HG03060 (cell line): ENCODE measurements at regions not wholly inside any gene's neighbourhood (a gene's known extent, or its start where the extent isn't known, plus 50 kb on each side); places are given as distances from the start of the nearest gene placed in this dataset.

Experiments used
- ATAC-seq: cut with Tn5 transposase; IDR thresholded peaks from one replicate; pipeline ENCODE4 v1.9.1; 2021; ENCODE audit warnings: low read depth, moderate number of reproducible peaks; ENCODE audit not compliant: unreplicated experiment

DNA sequence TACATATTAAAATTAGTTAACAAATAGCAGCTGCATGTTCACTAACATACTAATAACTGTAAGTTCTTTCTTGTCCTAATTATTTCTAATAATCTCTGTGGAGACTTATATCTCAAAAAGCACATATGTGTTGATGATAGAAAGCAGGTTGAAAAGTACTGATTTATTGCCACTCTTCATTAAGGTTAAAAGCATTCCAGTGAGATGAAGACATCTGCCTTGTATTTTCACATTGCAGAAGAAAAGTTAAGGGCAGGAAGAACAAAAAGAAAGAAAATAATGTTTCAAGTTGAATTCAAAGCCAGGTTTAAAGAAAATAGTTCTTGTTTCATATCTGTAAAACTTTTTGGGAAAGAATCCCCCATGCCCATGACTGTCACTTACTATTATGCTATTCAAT lies 429.9 kb downstream of the MTX2 start:
- no peak for ATAC-seq

DNA sequence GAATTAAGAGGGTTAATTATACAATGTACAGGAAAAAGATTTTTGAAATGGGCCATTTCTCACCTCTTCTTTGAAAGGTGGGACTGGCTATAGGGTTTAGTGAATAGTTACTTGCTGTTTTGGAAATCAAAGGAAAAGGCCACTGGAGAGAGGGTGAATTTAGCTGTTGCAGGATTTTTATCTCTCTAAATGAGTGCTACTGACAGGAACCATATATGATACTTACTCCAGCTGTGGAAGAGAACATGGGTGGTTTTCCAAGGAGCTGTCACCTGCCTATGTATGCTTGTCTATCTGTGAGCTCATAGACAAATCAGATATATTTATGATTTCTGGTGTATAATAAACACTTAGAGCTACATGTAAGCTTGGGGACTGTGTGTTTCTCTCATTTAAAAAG lies 430.4 kb downstream of the MTX2 start:
- no peak for ATAC-seq

DNA sequence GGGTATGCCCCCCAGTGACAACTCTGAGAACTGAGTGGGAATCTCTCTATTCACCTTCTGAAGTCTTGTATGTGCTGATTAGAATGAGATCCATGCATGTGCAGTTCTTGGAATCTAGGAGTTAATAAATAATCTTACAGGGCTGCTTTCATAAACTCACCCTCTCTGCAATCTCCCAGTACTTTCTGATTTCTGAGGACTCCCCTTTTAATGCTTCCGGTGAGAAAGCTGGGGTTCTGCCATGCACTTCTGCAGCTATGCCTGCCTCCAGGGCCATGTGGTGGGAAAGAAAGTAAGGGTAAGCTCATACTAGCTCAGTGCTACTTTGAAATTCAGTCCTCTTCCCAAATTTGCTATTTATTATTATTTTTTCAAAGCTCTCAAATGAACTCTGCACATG lies 432.9 kb downstream of the MTX2 start:
- ATAC-seq: no peak

DNA sequence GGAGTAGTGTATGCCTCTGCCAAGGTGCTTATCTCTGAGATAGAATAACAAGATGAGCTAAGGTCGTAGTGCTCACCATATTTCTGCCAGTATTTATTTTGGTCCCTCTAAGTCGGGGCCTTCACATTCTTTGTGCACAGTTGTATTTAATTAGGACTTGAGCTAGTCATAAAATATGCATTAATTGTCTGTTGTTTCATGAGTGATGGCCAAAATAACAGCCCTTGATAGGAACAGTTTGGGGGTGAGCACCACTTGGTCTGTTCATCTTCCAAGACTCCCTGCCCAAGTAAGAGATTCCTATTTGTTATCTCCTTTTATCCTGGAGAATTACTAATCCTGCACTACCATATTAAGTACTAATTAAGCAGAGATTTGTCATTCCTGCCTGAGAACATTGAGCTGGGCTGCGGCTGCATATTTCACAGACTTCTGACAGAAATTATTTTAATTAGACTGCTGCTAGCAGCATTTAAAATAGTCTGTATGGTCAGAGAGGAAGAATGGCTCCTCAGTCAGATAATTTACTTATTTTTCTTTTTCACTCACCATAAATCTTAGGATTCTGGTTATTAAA lies 435.1 kb downstream of the MTX2 start:
- ATAC-seq: no peak

DNA sequence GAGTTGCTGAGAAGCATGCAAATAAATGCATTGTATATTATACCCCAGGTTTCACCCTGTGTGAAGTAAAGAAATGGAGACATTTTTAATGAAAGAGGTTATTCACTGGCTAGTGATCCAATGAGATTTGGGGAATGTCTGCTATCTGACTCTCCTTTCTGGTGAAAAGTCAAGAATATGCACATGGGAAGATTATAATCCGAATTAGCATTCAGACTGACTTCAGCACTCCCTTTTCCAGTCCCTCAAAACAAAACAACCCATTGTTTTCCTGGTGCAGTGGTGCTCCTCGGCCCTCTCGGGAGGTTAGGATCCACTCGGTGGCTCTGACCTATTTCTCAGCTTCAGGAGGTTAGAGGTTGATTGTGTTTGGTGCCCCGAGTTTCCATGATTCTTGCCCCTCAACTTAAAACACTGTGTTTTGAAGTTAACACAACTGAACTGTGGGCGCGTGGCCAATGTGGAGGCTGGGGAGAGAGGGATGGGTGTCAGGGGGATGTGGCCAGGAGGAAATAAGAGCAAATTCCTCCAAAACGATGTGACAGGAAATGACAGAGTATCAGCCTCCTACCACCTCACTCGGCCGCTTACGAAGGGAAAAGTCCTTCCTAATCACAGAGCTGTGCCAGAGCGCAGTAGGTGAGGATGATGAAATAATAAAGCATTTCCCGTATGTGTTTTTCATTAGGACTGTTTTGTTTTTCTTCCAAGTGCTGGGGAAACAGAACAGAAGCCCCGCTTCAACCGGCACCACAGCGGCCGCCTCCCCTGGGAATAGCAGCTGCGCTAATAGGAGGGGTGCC lies 440.1 kb downstream of the MTX2 start:
- ATAC-seq: no peak

DNA sequence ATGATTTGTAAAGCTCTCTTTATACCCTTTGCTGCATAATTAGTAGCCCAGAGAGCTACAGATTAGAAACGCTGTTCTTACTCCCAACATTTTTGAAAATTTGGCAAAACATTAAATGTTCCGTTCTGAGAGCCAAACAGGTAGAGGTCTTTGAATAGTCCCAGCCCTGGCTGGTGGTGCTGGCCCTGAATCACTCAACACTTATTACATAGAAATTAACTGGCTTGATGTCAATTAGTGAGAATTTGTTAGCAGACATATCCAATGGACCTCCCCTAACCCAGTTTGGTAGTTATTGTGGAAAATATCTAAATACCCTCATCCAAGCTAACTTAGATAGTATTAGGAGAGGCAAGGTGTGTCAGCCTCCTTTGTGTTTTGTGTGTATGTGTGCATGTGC lies 440.7 kb downstream of the MTX2 start:
- ATAC-seq: no peak

DNA sequence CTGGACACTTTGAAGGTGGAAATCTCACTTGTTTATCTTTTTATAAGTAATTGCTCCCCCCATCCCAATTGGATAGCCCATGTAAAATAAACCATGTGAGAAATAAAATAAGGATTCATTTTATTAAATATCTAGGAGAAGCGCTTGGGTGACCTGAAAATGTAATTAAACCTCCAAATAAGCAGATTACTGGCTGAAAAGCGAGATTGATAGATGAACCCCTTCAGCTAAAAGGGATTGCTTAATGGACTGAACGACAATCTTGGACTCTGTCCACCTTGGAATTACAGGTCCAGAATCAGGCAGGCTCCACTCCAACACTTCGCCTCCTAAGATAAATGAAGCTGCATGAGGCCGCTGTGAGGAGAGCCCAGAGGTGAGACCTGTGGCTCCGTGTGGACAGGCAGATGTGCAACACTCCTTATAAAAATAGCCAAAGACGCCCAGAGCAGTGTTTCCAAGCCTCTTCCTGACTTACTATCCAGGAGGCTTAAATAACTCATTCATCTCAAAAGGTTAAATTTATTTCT lies 441.5 kb downstream of the MTX2 start:
- no peak for ATAC-seq

DNA sequence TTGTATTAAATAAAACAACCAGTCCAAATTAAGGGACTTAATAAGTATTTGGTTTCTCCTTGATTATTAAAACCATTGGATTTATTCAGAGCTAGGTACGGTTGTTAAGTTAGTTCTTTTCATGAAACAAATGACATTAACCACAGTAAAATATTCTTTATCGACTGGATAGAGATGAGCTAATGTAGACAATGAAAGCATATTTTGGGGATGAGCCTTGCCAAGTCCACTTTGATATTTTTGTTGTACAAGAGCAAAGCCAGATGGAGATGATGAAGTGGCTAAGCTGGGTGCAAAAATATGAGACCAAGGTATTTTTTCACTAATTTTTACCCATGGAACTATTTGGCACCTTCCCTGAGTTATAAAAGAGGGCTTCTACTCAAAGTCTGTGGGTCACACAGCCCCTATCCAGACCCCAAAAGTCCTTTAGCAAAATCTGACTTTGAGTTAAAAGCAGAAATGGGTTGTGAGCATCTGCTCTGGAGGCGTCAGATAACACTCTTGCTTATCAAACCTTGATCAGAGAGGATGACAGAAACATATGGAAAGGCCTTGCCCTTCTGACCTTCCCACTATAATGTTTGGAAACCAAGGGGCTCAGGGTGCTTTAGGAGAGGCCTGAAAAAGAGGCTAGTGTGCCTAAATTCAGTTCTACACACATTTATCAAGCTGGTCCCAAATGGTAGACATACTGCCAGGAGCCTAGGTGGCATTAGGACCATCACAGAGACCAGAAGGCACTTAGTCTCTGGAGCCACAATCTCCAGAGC lies 456.8 kb downstream of the MTX2 start:
- ATAC-seq: no peak

DNA sequence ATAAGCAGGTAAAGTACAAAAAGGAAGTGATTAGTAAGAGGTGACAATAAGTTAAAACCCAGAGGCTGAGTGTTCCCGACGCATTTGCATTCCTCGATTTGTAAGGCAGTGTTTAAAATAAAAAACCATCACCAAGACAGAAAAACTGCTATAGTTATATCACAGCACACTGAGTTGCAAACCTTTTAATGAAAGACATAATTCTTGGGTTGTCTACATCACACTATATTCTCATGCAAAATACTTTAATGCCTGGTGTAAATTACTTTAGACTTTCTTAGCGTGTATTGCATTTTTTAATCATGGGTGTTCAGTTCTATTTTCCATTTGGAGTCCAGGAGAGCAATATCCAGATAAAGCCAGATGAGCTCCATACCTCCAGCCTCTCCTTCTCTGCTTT lies 458.5 kb downstream of the MTX2 start:
- no peak for ATAC-seq

DNA sequence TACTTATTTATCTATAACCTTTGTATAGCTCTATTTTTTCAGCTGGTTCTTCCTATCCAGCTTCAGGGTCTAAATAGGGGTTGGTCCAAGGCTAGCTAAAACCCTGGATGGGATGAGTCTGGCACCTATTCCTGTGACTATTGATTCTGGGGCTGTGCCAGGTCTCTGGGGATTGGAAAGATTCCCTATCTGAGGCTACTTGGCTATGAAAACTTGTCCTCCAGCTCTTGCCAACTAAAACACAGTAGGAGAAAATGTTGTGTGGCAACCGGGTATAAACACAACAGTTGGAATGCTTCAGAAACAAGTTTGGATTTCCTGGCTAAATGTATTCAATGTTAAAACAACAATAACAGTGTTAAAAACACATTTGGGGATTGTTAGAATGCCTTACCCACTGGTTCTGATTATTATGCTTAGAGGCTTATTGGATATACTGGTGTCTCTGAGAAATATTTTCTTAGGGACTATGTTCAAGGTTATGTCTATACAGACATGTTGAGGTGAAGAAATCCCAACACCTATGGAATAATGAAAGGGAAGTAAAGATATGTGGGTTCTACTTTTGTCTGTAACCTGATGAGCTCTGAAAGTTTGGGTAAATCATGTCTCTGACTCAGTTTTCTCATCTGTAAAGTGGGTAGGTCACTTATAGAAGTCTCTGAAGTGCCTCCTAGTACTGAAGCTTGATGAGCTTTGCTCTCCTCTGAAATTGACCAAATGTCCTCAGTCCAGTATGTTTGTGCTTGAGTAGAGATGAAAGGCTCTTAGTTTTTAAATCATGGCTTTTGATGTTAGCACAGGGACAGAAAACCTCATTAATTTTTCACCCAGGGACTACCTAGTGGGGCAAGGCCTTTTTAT lies 460.7 kb downstream of the MTX2 start:
- ATAC-seq: no peak

DNA sequence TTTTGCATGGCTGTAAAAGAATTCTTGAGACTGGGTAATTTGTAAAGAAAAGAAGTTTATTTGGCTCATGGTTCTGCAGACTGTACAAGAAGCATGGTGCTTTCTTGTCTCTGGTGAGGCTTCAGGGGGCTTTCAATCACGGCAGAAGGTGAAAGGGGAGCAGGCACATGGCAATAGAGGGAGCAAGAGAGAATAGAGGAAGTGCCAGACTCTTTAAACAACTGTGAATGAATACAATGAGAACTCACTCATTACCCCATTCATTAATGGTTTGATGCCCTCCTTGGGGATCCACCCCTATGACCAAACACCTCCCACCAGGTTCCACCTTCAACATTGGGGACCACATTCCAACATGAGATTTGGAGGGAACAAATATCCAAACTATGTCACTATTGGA lies 463.5 kb downstream of the MTX2 start:
- ATAC-seq: no peak

DNA sequence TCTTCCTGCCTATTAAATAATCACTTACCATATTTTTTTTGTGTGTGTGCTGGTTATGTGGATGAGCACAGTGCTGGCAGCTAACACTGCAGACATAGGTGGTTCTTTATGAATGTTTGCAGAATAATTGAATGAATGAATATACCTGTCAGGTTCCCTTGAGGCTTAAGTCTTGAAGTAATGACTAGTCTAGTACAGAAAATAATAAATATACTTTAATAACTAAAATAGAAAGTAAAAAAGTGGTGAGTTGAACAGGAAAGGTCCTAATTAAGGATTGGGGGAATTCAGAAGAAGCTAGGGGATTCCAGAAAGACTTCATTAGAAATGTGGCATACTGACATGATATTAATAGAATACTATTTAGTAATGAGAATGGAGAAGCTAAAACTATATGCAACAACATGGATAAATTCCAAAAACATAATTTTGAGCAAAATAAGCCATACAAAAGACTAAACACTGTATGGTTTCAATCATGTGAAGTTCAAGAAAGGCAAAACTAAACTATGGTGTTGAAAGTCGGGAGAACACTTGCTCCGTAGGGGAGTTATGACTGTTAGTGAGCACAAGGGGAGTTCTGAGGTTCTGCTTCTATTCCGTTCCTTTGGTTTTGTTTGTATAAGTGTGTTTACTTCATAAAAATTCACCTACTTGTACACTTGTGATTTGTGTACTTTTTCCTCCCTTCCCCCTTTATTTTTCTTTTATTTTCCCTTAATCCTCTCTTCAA lies 464.6 kb downstream of the MTX2 start:
- ATAC-seq: no peak

DNA sequence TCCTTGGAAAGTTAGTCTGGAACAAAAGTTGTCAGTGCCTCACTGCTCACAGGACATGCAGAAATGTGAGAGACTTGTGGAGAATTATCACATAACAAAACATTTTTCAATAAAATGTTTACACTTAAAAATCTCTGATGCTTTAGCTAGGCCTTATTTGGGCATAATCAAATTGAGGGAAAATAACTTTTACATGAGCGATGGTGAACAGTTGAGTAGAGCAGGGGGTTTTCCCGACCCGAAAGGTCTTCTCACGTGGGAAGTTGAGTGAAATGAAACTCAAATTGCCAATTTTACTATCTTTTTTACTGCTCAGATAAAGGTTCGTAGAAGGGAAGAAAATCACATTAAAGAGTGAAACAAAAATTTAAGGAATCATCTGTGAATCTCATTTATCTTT lies 465.6 kb downstream of the MTX2 start:
- ATAC-seq: no peak

DNA sequence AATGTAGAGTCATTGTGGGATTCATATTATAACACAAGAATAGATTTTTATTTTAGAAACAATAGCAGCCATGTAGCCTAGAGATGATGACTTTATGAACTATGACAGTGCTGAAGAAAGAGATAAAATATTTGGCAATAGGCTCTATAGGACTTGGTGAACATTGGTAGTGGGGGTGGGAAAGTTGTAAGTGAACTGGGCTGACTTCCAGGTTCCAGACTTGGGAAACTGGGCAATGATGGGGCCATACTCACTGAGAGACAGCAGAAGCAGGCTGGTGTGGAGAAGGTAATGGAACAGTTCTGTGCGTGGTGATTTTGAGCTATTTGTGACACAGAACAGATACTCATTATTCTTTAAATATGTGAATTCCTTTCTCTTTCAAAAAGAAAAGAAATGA lies 470.3 kb upstream of the HNRNPA3 start:
- ATAC-seq: no peak

DNA sequence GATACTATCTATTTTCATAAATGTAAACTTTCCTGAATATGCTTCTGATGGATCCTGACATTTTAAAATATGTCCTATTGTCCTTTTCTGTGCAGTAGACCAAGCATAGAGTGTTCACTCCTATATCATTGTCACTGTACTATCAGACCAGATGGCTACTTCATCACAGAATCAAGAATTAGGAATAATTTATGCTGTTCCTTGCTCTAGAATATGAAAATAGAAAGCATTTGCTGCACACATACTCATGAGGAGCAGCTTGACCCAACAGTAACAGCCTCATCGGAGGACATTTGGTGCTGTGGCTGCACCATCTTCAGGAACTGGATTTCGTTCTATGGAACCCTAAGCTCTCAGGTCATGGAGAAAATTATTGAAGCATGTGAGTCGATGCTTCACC lies 468.9 kb upstream of the HNRNPA3 start:
- ATAC-seq: no peak

DNA sequence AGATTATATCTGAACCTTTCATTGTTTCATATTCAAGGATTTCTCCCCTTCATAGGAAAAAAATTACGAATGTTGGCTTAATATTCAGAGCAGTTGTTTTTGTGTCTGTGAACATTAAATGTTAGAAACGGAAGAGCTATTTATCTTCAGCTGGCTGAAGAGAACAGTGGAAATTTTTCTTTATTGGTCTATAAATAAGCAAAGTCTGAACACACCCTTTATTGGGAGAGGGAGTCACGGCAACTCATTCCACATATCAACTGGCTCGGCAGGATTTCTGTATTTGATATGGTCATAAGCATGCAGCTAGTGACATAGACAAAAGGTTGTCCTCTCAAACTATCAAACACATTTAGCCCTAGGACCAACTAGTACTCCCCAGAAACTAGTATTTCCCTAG lies 468.4 kb upstream of the HNRNPA3 start:
- no peak for ATAC-seq

DNA sequence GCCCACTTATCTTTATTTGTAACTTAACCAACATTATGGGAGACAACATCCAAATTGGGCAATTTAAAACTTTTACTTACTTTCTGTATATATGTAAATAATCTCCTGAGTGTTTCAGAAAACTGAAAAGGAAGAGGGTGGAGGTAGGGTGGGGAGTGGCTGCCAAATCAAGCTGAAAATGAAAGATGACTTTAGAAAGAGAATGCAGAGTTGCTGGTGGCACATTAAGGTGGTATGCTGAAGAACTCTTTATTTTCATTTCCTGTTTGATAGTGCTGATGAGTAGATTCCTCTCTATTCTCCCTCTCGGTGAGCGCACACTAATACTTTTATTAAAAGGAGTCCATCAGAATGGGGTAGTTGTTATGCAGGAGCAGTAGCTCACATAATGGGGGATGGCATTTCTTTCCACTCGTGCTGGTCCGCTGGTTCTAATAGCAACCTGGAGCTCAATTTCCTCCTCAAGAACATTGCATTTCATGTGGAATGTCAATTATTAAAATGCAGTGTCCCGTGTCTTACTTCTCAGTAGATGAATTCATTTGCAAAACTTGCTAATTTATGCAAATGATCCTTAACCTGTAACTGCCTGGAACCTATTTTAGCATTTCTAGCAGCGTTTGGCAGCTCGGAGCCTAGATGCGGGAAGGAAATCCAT lies 466.9 kb upstream of the HNRNPA3 start:
- ATAC-seq: no peak

DNA sequence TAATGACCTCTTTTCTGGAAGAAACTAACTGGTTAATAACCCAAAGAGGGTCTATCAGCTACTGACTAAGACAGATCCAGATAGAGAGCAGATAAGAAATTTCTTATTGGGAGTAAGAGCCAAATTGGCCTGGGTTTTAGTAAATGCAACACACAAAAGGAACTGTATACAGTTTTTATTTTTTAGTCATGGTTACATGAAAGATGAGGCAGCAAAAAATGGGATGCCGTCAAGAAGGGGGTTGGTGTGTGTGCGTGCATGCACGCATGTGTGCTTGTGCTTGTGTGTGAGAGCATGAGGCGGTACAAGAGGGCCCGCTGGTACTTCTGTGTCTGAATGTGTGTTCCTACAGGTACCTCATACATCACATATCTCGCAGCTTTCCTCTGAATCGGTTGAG lies 466.2 kb upstream of the HNRNPA3 start:
- no peak for ATAC-seq

DNA sequence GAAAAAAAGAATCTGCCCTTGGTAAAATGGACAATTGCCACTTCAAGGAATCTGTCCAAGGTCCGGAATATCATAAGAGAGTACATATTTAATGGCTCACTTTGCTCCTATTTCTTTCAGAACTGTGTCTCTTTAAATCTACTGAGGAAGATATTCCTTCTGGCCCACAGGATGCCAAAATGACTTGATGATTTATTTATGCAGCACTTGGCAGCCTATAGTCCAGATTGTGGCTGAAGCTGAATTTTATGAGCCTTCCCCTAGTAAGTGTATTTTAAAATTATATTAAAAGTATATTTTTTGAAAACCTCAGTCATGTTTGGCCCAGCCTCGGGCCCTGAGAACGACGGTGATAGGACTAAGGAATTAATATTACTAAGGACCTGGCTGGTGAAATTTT lies 465.1 kb upstream of the HNRNPA3 start:
- no peak for ATAC-seq
